WERI-Rb-1 (cell line): ENCODE measurements at regions not wholly inside any gene's neighbourhood (a gene's known extent, or its start where the extent isn't known, plus 50 kb on each side); places are given as distances from the start of the nearest gene placed in this dataset.

Source experiments
- DNase-seq: peaks from one replicate; pipeline ENCODE4 v3.0.0-alpha.2; 2020
- H3K27ac ChIP-seq: fragments of 250-450 bp; sonication (Bioruptor Pico); 2 replicates; pipeline ENCODE4 v1.5.1; 2020; ENCODE audit warnings: mild to moderate bottlenecking, moderate library complexity
- H3K27me3 ChIP-seq: fragments of 250-450 bp; sonication (Bioruptor Pico); 2 replicates; pipeline ENCODE4 v1.5.1; 2021; ENCODE audit warnings: mild to moderate bottlenecking, low read depth, moderate library complexity; ENCODE audit not compliant: insufficient read depth, severe bottlenecking
- H3K36me3 ChIP-seq: fragments of 250-450 bp; sonication (Bioruptor Pico); 2 replicates; pipeline ENCODE4 v1.5.1; 2020; ENCODE audit warnings: mild to moderate bottlenecking, moderate library complexity
- H3K4me3 ChIP-seq: 2 replicates; pipeline ENCODE4 v1.5.1; 2011; ENCODE audit warnings: low read depth, mild to moderate bottlenecking, control low read depth, low read length
- H3K9me3 ChIP-seq: fragments of 250-450 bp; sonication (Bioruptor Pico); 2 replicates; pipeline ENCODE4 v1.5.1; 2021; ENCODE audit warnings: mild to moderate bottlenecking, moderate library complexity; ENCODE audit not compliant: severe bottlenecking
- CTCF ChIP-seq: IDR thresholded peaks from 2 replicates; pipeline ENCODE4 v1.5.1; 2011; ENCODE audit warnings: low read depth, mild to moderate bottlenecking, control low read depth, inconsistent platforms, low read length

GRCh38 chr2:142722086-142722485 is 155.4 kb upstream of the KYNU start:
- DNase-seq, result no peak
- Histone ChIP-seq H3K4me3 (no peak overlapping the region), H3K9me3 (no peaks in the 10 kb centered on the region), H3K36me3 (no peaks in the 10 kb centered on the region), H3K27me3 (no peaks in the 10 kb centered on the region), H3K27ac (no peak overlapping the region)
- no peak for TF ChIP-seq CTCF

- Histone ChIP-seq H3K4me3 (no peak overlapping the region), H3K27ac (no peak overlapping the region), H3K9me3 (no peaks in the 10 kb centered on the region), H3K36me3 (no peaks in the 10 kb centered on the region), H3K27me3 (no peaks in the 10 kb centered on the region)
- no peak for DNase-seq
- no peak for TF ChIP-seq CTCF
These were observed 156.4 kb upstream of the KYNU start for GRCh38 chr2:142721015-142721414.

- no peak for DNase-seq
- Histone ChIP-seq H3K9me3 (no peaks in the 10 kb centered on the region), H3K27ac (no peak overlapping the region), H3K36me3 (no peaks in the 10 kb centered on the region), H3K27me3 (no peaks in the 10 kb centered on the region), H3K4me3 (no peak overlapping the region)
- no peak for TF ChIP-seq CTCF
These were observed 158.8 kb upstream of the KYNU start for GRCh38 chr2:142718576-142719155.

GRCh38 chr2:142716463-142717242 is 160.8 kb upstream of the KYNU start:
- H3K9me3 ChIP-seq, result no peaks in the 10 kb centered on the region
- no peaks in the 10 kb centered on the region for H3K27me3 ChIP-seq
- H3K4me3 ChIP-seq, result no peak overlapping the region
- no peak overlapping the region for H3K27ac ChIP-seq
- no peaks in the 10 kb centered on the region for H3K36me3 ChIP-seq
- TF ChIP-seq CTCF, result no peak
- DNase-seq, result no peak

GRCh38 chr2:142714600-142714999 is 162.9 kb upstream of the KYNU start:
- Histone ChIP-seq H3K4me3 (no peak overlapping the region), H3K9me3 (no peaks in the 10 kb centered on the region), H3K36me3 (no peaks in the 10 kb centered on the region), H3K27ac (no peak overlapping the region), H3K27me3 (no peaks in the 10 kb centered on the region)
- DNase-seq, result no peak
- TF ChIP-seq CTCF, result no peak

- H3K27me3 ChIP-seq, result no peaks in the 10 kb centered on the region
- no peaks in the 10 kb centered on the region for H3K36me3 ChIP-seq
- no peak overlapping the region for H3K4me3 ChIP-seq
- DNase-seq, result no peak
- no peak for TF ChIP-seq CTCF
- no peak overlapping the region for H3K27ac ChIP-seq
- no peaks in the 10 kb centered on the region for H3K9me3 ChIP-seq
These were observed 167.1 kb upstream of the KYNU start for GRCh38 chr2:142710336-142710735.
